HAP-1 (cell line): ENCODE measurements at regions not wholly inside any gene's neighbourhood (a gene's known extent, or its start where the extent isn't known, plus 50 kb on each side); places are given as distances from the start of the nearest gene placed in this dataset.
"Not testable (repeated sequence)": the region's sequence is repeated elsewhere in the genome, so short reads cannot be mapped to it uniquely, and the experiment has no call there.

Experiments used
- DNase-seq, 2 experiments: peaks; one replicate each; pipeline ENCODE4 v3.0.0-alpha.2; 2016 to 2020; ENCODE audit warnings: low spot score in 2 of 2
- H3K27me3 ChIP-seq: fragments of 250-450 bp; sonication (Bioruptor Pico); 2 replicates; pipeline ENCODE4 v1.5.1; 2020; ENCODE audit warnings: low read depth, mild to moderate bottlenecking, moderate library complexity
- H3K36me3 ChIP-seq: fragments of 250-450 bp; sonication (Bioruptor Pico); replicated peaks from 2 replicates; pipeline ENCODE4 v1.5.1; 2020; ENCODE audit warnings: mild to moderate bottlenecking
- H3K4me1 ChIP-seq: fragments of 250-450 bp; sonication (Bioruptor Pico); 2 replicates; pipeline ENCODE4 v1.5.1; 2020; ENCODE audit warnings: mild to moderate bottlenecking
- H3K4me3 ChIP-seq: fragments of 250-450 bp; sonication (Bioruptor Pico); 2 replicates; pipeline ENCODE4 v1.5.1; 2020; ENCODE audit warnings: mild to moderate bottlenecking, moderate library complexity
- H3K9me3 ChIP-seq: fragments of 250-450 bp; sonication (Bioruptor Pico); 2 replicates; pipeline ENCODE4 v1.5.1; 2020; ENCODE audit warnings: mild to moderate bottlenecking, moderate library complexity
- in situ Hi-C: fragments of 300-500 bp; cut with MboI; formaldehyde crosslinking; loops from 3 replicates; pipeline ENCODE4 v1.14.3; 2020; ENCODE audit warnings: low sequenced_read_pairs, inconsistent platforms, mixed read lengths

DNA sequence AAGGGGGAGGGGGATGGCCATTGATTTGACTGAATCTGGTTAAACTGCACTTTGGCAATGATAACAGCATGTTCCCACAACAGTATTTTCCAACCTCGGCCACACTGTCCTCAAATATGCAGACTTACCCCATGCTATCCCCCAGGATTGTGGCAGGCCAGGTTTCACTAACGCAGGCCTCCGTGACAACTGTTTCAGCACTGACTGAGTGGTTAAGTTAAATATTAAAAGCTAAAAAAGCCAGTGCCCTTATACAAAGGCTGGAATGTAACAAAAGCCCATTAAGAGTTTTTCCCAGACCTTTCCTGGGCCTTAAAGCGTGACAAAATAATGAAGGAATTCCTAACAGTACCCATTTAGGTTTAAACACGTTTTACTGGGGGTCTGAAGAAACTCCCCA lies 202.9 kb downstream of the USP25 start:
- Histone ChIP-seq H3K4me1 (no peaks in the 10 kb centered on the region), H3K4me3 (no peak overlapping the region), H3K9me3 (no peaks in the 10 kb centered on the region), H3K27me3 (no peaks in the 10 kb centered on the region), H3K36me3 (no peaks in the 10 kb centered on the region)
- no peak for DNase-seq
- in situ Hi-C loops, result no loop called here

DNA sequence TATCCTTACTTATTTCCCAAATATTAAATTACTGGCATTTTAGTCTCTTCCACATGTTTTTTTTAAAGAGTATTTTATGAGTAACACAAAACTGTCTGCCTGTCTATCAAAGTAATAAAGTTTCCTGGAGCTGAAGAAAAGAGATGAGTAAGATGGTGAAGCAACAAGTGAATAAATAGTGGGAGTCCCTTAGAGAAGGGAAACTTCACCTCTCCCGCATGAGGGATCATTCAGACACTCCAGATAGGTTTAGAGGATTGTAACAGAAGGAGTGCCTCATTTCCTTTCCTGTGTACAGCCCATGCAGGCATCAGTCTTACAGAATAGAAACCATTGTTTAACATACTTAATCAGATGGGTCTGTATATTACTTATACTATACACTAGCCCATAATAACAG lies 205.7 kb downstream of the USP25 start:
- Histone ChIP-seq H3K9me3 (no peaks in the 10 kb centered on the region), H3K4me1 (no peaks in the 10 kb centered on the region), H3K27me3 (no peaks in the 10 kb centered on the region), H3K36me3 (no peaks in the 10 kb centered on the region), H3K4me3 (no peak overlapping the region)
- no peak for DNase-seq
- in situ Hi-C loops, result no loop called here

DNA sequence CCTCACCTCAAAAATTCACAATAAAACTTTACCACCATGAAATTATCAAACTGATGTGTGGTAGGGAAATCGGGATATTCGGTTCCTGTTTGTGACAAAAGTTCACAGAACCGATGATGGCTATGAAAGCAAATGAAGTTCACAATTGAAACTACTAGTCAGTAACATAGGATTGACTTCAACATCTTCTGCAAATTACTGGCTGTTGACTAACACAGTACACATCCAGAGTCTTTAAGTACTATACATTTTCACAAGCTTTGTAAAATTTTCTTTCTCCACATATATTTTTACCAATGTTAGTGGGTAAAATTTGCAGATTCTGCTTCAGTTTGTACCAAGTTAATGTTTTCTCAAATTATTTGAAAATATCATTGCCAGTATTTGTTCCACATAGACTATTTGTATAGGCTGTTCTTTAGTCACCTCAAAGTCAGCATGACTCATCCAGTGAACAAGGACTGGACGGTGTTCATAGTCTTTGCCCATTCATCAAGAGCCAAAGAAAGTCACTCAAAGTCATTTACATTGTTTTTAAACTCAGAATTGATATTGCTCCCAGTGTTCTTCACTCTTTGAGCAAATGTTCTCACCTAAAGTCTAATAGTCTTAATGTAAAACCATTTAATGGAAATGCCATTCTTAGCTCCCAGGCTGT lies 213.4 kb downstream of the USP25 start:
- no peak for DNase-seq
- H3K4me1 ChIP-seq, result no peaks in the 10 kb centered on the region
- H3K27me3 ChIP-seq, result no peaks in the 10 kb centered on the region
- no peak overlapping the region for H3K4me3 ChIP-seq
- in situ Hi-C loops, result no loop called here
- H3K36me3 ChIP-seq, result no peaks in the 10 kb centered on the region
- H3K9me3 ChIP-seq, result no peaks in the 10 kb centered on the region

DNA sequence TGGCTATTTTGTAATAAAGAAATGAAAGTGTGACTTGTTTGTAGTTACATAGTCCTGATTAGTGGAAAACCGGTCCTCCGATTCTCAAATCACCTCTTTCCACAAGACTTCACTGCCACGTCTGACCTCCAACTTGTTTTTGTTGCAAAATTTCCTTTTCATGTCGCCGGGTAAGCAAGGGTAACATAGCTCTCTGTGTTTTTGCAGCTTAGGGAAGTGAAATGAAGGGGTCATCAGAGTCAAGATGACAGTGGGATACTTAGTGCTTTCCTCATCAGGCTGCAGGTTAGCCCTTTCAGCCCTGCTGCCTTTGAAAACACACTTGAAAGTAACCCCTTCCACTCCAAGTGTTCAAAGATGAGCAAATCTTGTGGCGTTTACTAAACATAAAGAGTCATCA lies 217.9 kb downstream of the USP25 start:
- Histone ChIP-seq H3K27me3 (no peaks in the 10 kb centered on the region), H3K9me3 (no peaks in the 10 kb centered on the region), H3K4me3 (no peak overlapping the region), H3K4me1 (no peaks in the 10 kb centered on the region), H3K36me3 (no peaks in the 10 kb centered on the region)
- DNase-seq, result no peak
- in situ Hi-C loops, result no loop called here

DNA sequence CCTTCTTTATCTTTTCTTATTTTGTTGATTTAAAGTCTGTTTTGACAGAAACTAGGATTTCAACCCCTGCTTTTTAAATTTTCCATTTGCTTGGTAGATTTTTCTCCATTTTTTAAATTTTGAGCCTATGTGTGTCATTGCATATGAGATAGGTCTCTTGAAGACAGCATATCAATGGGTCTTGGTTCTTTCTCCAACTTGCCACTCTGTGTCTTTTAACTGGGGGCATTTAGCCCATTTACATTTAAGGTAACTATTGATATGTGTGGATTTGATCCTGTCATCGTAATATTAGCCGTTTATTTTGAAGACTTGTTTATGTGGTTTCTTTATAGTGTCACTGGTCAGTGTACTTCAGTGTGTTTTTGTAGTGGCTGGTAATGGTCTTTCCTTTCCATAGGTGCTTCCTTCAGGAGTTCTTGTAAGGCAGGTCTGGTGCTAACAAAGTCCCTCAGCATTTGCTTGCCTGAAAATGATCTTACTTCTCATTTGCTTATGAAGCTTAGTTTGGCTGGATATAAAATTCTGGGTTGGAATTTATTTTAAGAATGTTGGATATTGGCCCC lies 223.9 kb downstream of the USP25 start:
- in situ Hi-C loops, result no loop called here
- Histone ChIP-seq H3K36me3 (no peaks in the 10 kb centered on the region), H3K4me3 (no peak overlapping the region), H3K4me1 (no peaks in the 10 kb centered on the region), H3K27me3 (no peaks in the 10 kb centered on the region), H3K9me3 (peaks cover 5% of the 10 kb centered on the region; the same call in 1 of the 2 replicates)
- no peak for DNase-seq

DNA sequence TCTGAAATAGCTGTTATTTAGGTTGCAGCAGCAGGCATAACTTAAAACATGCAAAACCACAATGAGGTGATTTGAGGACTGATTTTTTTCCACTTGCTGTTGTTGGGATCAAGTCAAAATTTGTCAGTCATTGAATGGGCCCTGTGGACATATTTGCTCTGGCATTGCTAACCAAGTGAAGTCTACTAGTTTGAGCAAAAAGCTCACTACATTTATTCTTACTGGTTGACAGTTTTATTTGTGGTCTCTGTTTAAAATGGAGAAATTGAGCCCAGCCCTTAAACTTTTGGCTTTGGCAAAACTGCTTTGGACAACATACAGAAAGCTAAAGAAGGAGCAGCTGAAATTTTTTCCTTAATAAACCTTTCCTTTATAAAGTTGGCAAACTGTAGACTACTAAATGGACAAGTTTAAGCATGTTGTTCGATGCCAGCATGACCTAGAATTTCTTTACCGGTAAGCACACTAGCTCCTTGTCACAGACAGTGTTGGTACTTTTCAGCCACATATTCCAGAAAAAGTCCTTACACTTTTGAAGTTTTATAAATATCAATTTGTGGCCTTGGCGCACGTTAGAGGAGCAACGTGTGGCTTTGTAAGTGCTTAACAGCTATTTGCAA lies 234.6 kb downstream of the USP25 start:
- no peak overlapping the region for H3K4me3 ChIP-seq
- H3K36me3 ChIP-seq, result no peaks in the 10 kb centered on the region
- in situ Hi-C loops, result no loop called here
- no peaks in the 10 kb centered on the region for H3K9me3 ChIP-seq
- no peaks in the 10 kb centered on the region for H3K27me3 ChIP-seq
- H3K4me1 ChIP-seq, result peaks cover 17% of the 10 kb centered on the region
- no peak for DNase-seq

DNA sequence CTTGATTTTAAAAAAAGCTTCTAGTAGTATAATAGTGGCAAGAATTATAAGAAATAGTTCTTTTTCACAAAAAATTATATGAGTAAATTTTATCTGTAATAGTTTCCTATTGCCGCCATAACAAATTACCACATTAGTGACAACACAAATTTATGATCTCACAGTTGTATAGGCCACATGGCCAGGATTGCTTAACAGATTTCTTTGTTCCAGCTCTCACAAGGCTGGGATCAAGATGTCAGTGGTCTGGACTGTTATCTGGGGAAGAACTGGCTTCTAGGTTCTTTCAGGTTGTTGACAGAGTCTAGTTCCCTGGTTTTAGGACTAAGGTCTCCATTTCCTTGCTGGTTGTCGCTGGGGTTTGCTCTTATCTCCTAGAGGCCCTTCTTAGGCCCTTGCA lies 236.4 kb downstream of the USP25 start:
- H3K27me3 ChIP-seq, result no peaks in the 10 kb centered on the region
- H3K4me3 ChIP-seq, result no peak overlapping the region
- DNase-seq, result no peak
- no peaks in the 10 kb centered on the region for H3K36me3 ChIP-seq
- in situ Hi-C loops, result no loop called here
- peaks cover 20% of the 10 kb centered on the region for H3K4me1 ChIP-seq
- H3K9me3 ChIP-seq, result no peaks in the 10 kb centered on the region

DNA sequence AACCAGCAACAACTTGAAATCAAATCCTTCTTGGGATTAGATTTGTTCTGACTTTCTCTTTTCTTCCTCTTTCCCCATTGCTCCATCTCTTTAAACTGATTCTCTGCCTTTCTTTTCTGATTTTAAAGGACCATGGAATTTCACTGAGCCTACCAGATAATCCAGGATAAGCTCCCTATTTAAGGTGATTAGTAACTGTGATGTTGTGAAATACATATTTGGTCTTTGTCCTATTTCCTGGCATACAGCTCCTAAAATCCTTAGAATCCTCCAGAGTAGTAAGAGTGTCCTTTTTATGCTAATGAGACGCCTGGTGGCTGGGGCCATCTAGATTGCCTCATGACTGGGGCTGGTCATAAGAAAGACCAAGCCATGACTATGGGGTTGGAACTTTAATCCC lies 236.9 kb downstream of the USP25 start:
- H3K9me3 ChIP-seq, result no peaks in the 10 kb centered on the region
- H3K4me1 ChIP-seq, result peaks cover 20% of the 10 kb centered on the region
- DNase-seq, result peak; percentile 54 to 71
- no peaks in the 10 kb centered on the region for H3K36me3 ChIP-seq
- no peak overlapping the region for H3K4me3 ChIP-seq
- no peaks in the 10 kb centered on the region for H3K27me3 ChIP-seq
- in situ Hi-C loops, result no loop called here

DNA sequence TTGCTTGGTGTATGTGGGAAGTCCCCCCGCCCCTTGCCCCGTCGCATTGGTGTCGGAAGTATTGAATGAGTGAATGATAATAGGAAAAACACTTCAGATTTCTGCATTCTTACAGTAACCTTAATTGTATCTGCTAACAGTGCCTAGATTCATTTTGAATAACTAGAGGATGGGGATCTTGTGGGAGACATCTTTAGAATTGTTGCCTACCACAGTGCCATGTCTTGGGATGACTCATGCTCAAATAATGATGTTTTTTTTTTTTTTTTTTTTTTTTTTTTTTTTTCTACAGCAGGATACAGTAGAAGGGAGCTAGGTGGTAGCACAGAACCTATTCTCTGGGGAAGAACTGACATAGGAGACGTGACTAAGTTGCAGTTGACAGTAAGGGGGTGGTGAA lies 237.9 kb downstream of the USP25 start:
- Histone ChIP-seq H3K9me3 (no peaks in the 10 kb centered on the region), H3K36me3 (no peaks in the 10 kb centered on the region), H3K27me3 (no peaks in the 10 kb centered on the region), H3K4me1 (peaks cover 20% of the 10 kb centered on the region), H3K4me3 (no peak overlapping the region)
- in situ Hi-C loops, result no loop called here
- DNase-seq, result no peak

DNA sequence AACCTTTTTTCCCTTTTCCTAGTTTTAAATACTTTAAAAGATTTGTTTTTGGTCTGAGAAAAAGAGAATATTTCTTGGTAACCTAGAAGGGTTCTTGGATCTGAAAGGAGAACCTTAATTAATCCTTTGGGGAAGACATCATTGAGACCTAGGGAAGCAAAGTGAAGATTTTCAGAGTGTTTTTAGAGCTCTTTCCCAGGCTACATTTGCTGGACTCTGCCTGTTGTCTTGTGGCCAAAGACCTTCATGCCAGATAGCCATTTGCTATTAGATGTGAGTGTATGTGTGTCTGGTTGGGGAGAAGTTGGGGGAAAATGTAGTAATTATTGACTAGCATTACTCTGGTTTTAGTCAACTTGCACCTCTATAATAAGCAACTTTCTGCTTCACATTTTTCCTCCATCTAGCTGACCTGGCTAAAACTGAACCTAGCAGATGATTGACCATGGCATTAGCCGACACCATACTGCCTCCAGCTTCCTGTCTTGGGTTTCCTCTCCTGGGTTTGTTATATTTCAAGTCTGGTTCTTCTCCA lies 239.1 kb downstream of the USP25 start:
- Histone ChIP-seq H3K4me1 (peaks cover 20% of the 10 kb centered on the region), H3K9me3 (no peaks in the 10 kb centered on the region), H3K4me3 (no peak overlapping the region), H3K27me3 (no peaks in the 10 kb centered on the region), H3K36me3 (no peaks in the 10 kb centered on the region)
- no peak for DNase-seq
- in situ Hi-C loops, result no loop called here

DNA sequence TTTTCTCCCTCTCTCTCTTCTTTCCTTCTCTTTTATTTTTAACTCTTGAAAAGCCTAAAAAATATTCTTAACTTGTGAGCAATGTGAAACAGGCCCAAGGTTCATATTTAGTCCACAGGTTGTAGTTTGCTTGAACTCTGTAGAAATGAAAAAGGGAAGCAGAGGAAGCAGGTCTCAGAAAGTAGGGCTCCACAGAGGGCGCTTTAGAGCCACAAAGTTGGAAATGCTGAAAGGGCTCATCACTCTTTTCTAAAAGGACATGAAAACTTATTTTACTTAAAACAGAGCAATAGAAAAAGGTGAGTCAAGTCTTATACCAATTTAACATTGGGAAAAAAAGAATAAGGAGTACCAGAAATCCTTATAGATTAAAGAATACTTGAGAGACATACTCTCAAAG lies 247.0 kb downstream of the USP25 start:
- Histone ChIP-seq H3K4me3 (no peak overlapping the region), H3K4me1 (peaks cover 32% of the 10 kb centered on the region), H3K27me3 (no peaks in the 10 kb centered on the region), H3K9me3 (no peaks in the 10 kb centered on the region), H3K36me3 (no peaks in the 10 kb centered on the region)
- DNase-seq, result peak; percentile 46 to 59
- in situ Hi-C loops, result no loop called here

DNA sequence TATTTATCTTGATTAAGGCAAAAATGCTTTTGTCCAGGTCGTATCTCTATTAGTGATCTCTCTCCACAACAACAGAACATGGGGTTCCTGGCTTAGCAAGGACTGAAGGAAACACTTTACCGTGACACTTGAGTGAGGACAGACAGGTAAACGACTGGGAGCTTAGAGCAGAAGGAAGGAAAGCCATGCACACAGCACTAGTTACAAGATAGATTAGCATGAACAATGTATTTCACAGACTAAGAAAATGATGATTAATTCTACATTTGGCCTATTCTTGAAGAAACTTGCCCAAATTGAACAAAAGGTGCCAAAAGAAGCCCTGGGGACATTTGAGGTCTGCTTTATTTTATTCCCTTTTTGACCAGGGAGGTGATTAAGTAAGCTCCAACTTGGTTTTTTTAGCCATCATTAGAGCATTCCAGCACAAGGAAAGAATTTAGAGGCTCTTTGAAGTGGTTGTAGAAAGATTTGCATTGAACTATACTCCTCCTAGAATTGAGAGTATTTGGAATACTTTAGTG lies 248.5 kb downstream of the USP25 start:
- Histone ChIP-seq H3K9me3 (no peaks in the 10 kb centered on the region), H3K4me3 (no peak overlapping the region), H3K27me3 (no peaks in the 10 kb centered on the region), H3K4me1 (peaks cover 32% of the 10 kb centered on the region), H3K36me3 (no peaks in the 10 kb centered on the region)
- in situ Hi-C loops, result no loop called here
- DNase-seq, result peak; percentile 67 to 98

DNA sequence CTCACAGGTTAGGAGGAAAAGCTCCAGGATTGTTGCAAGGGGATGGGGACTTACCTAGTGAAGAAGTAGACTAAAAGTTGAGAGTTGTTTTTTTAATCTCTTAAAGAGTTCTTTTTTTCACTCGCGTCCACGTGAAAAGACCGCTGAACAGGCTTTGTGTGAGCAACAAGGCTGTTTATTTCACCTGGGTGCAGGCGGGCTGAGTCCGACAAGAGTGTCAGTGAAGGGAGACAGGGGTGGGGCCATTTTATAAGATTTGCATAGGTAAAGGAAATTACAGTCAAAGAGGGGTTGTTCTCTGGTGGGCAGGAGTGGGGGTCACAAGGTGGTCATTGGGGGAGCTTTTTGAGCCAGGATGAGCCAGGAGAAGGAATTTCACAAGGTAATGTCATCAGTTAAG lies 249.7 kb downstream of the USP25 start:
- H3K4me3 ChIP-seq, DNase-seq, H3K36me3 ChIP-seq, in situ Hi-C loops, H3K27me3 ChIP-seq, H3K9me3 ChIP-seq: not testable (repeated sequence)
- H3K4me1 ChIP-seq, result peaks cover 32% of the 10 kb centered on the region

DNA sequence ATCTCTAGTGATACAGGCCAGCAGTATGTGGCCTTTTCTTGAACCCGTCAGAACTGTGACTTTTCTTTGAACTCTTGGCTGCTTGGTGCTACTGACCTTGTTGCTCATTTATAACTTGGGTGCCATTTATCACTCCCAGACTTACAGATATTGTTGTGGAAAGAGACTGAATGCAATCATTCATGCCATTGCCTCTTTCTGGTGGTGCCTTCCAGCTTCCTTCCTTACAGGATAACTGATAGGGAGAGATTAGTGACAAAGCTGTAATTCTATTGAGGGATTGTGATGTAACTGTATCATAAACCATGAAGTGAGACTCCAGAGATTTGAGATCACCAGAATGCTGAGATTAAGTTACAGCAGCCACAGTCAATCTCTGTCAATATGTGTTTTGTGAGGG lies 256.5 kb downstream of the USP25 start:
- no peaks in the 10 kb centered on the region for H3K9me3 ChIP-seq
- no peak overlapping the region for H3K4me3 ChIP-seq
- DNase-seq, result peak in 1 of 2 experiments; percentile 82
- no peaks in the 10 kb centered on the region for H3K27me3 ChIP-seq
- H3K36me3 ChIP-seq, result no peaks in the 10 kb centered on the region
- H3K4me1 ChIP-seq, result peaks cover 9% of the 10 kb centered on the region
- in situ Hi-C loops, result no loop called here
